DND-41 (cell line): ENCODE measurements at regions not wholly inside any gene's neighbourhood (a gene's known extent, or its start where the extent isn't known, plus 50 kb on each side); places are given as distances from the start of the nearest gene placed in this dataset.

ENCODE experiments used
- ATAC-seq: fragments of 200-7000 bp; cut with Tn5 transposase; 3 replicates; pipeline ENCODE4 v1.9.1; 2021; ENCODE audit warnings: low read depth; ENCODE audit not compliant: insufficient read depth
- DNase-seq: peaks from one replicate; pipeline ENCODE4 v3.0.0-alpha.2; 2020
- H2AFZ ChIP-seq: 2 replicates; pipeline ENCODE4 v1.6.0; 2012; ENCODE audit warnings: low read depth, low read length
- H3K27ac ChIP-seq: 2 replicates; pipeline ENCODE4 v1.5.1; 2012; ENCODE audit warnings: low read length, inconsistent platforms
- H3K27me3 ChIP-seq: fragments of 200-600 bp; sonication (generic); 2 replicates; pipeline ENCODE4 v1.6.0; 2012; ENCODE audit warnings: low read length, mild to moderate bottlenecking, inconsistent platforms; ENCODE audit not compliant: insufficient read depth, poor library complexity
- H3K36me3 ChIP-seq: 2 replicates; pipeline ENCODE4 v1.5.1; 2012; ENCODE audit warnings: low read length, inconsistent platforms; ENCODE audit not compliant: insufficient read depth
- H3K4me1 ChIP-seq: 2 replicates; pipeline ENCODE4 v1.5.1; 2012; ENCODE audit warnings: mild to moderate bottlenecking, low read length; ENCODE audit not compliant: insufficient read depth
- H3K4me2 ChIP-seq: 2 replicates; pipeline ENCODE4 v1.6.0; 2012; ENCODE audit warnings: mild to moderate bottlenecking, moderate library complexity, low read length, inconsistent platforms; ENCODE audit not compliant: insufficient read depth
- H3K4me3 ChIP-seq, 2 experiments: fragments of 200-600 bp in 1 of 2; shearing (Covaris generic) in 1 of 2; 2 replicates each; pipeline ENCODE4 v1.5.1; 2012 to 2016; ENCODE audit warnings: inconsistent platforms in 2 of 2, low read length in 2 of 2, mild to moderate bottlenecking in 2 of 2, low read depth in 1 of 2, moderate library complexity in 1 of 2
- H3K79me2 ChIP-seq: 2 replicates; pipeline ENCODE4 v1.6.0; 2012; ENCODE audit warnings: low read length, inconsistent platforms; ENCODE audit not compliant: insufficient read depth
- H3K9ac ChIP-seq: 2 replicates; pipeline ENCODE4 v1.6.0; 2012; ENCODE audit warnings: low read depth, mild to moderate bottlenecking, inconsistent platforms, low read length, moderate library complexity
- H3K9me3 ChIP-seq: 2 replicates; pipeline ENCODE4 v1.5.1; 2012; ENCODE audit warnings: low read length, moderate library complexity, mild to moderate bottlenecking, inconsistent platforms; ENCODE audit not compliant: insufficient read depth, severe bottlenecking
- H4K20me1 ChIP-seq: 2 replicates; pipeline ENCODE4 v1.6.0; 2012; ENCODE audit warnings: low read length; ENCODE audit not compliant: insufficient read depth
- EZH2 ChIP-seq: IDR thresholded peaks from 3 replicates; pipeline ENCODE4 v1.6.1; 2012; ENCODE audit warnings: borderline replicate concordance, low read depth, mild to moderate bottlenecking, moderate library complexity, low read length, inconsistent platforms; ENCODE audit not compliant: severe bottlenecking
- TF ChIP-seq, protein P1 (sequence below): IDR thresholded peaks from 2 replicates; pipeline ENCODE4 v1.5.1; 2012; ENCODE audit warnings: borderline replicate concordance, low read length, moderate library complexity, mild to moderate bottlenecking; ENCODE audit not compliant: poor library complexity, severe bottlenecking; ENCODE audit errors: extremely low read depth

DNA sequence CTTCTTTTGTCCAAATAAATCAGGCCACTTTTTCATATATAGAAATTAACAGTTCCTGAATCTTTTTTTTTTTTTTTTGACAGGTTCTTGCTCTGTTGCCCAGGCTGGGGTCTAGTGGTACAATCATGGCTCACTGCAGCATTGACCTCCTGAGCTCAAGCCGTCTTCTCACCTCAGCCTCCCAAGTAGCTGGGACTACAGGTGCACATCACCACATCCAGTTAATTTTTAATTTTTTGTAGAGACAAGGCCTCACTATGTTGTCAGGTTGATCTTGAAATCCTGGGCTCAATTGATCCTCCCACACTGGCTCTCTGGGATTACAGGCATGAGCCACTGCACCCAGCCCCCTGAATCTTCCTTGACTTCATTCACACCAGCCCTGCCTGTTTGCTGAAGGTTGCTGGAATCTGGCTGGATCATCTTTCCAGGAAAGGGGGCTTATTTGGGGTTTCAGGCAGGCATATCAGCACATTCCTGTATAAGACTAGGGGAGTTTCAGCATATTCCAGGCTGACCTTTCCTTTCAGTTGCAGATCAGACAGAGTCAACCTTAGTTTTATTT is 78.2 kb upstream of the ARHGAP29 start:
- Histone ChIP-seq H3K4me2 (no peak overlapping the region), H3K36me3 (no peaks in the 10 kb centered on the region), H3K79me2 (no peaks in the 10 kb centered on the region), H3K4me1 (no peaks in the 10 kb centered on the region), H3K9ac (no peak overlapping the region), H3K4me3 (no peak overlapping the region), H3K27me3 (no peaks in the 10 kb centered on the region), H3K9me3 (no peaks in the 10 kb centered on the region), H3K27ac (no peak overlapping the region), H4K20me1 (no peaks in the 10 kb centered on the region), H2AFZ (no peak overlapping the region)
- ATAC-seq (no peak), DNase-seq (no peak)
- TF ChIP-seq, protein P1, sequence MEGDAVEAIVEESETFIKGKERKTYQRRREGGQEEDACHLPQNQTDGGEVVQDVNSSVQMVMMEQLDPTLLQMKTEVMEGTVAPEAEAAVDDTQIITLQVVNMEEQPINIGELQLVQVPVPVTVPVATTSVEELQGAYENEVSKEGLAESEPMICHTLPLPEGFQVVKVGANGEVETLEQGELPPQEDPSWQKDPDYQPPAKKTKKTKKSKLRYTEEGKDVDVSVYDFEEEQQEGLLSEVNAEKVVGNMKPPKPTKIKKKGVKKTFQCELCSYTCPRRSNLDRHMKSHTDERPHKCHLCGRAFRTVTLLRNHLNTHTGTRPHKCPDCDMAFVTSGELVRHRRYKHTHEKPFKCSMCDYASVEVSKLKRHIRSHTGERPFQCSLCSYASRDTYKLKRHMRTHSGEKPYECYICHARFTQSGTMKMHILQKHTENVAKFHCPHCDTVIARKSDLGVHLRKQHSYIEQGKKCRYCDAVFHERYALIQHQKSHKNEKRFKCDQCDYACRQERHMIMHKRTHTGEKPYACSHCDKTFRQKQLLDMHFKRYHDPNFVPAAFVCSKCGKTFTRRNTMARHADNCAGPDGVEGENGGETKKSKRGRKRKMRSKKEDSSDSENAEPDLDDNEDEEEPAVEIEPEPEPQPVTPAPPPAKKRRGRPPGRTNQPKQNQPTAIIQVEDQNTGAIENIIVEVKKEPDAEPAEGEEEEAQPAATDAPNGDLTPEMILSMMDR = no peak
- no peak for TF ChIP-seq EZH2

DNA sequence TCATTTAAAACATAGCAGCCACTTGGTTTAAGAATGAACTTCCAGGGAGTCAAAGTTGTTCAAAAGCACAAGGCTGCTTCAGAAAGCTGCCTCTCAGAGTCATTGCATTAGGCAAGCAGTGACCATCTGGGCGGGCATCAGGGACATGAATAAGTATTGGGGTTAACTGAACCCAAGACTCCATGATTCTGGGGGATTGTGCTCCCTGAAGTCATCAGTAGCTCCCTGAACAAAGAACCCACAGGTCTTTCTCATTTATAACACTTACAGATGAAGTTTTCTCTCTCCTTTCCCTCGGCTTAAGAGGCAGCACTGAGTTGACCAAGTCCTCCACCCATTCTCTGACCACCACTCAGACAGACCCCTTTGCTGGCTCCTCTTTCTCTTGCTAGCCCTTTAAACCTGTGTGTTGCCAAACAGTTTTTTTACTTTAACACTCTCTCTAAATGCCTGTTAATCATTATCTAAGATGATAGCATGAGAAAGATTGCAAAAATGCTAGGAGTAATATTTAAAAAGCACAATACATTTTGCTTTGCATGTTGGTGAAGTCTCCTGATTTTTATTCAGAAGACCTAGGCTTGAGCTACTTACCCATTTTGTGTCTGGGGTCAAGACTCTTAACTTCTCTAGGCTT is 77.0 kb upstream of the ARHGAP29 start:
- Histone ChIP-seq H3K9ac (no peak overlapping the region), H3K9me3 (no peaks in the 10 kb centered on the region), H3K4me2 (no peak overlapping the region), H2AFZ (no peak overlapping the region), H4K20me1 (no peaks in the 10 kb centered on the region), H3K4me1 (no peaks in the 10 kb centered on the region), H3K27me3 (no peaks in the 10 kb centered on the region), H3K79me2 (no peaks in the 10 kb centered on the region), H3K27ac (no peak overlapping the region), H3K36me3 (no peaks in the 10 kb centered on the region), H3K4me3 (no peak overlapping the region)
- ATAC-seq (no peak), DNase-seq (no peak)
- no peak for TF ChIP-seq EZH2
- TF ChIP-seq, protein P1 = no peak

DNA sequence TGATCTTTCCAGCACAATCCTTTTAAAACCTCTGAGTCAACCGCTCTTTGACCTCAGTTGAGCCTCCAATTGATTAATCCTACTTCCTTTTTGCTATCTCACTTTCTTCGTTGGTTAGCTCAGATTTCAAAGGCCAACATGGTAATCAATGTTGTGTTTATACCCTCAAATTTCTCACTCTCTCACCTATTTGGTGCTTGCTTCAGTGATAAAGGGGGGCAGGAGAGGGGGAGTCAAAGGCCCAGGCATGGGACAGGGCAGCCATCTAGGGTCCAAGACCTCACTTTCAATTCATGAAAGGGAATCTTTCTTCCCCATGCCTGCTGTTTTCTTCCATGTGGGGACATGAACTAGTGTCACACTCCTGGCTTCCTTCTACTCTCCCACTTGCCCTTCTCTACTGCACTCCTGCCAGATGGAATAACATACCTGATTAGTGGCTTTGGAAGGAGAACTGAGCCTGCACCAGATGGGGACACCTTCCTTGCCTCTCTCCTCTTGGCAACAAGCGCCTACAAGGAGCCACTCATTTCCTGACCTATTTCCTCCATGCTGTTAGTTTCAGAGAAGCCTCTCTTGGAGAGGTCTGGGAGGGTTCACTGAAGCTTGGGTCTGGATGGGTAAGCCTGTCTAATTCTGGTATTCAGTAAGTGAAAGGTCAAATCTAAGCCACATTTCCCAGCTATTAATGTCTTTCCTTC is 73.3 kb upstream of the ARHGAP29 start:
- Histone ChIP-seq H2AFZ (no peak overlapping the region; the same call in 1 of the 2 replicates), H3K27me3 (no peaks in the 10 kb centered on the region), H3K36me3 (no peaks in the 10 kb centered on the region), H3K4me3 (no peak overlapping the region), H3K27ac (no peak overlapping the region), H3K79me2 (no peaks in the 10 kb centered on the region), H3K9ac (no peak overlapping the region), H3K9me3 (no peaks in the 10 kb centered on the region), H3K4me1 (no peaks in the 10 kb centered on the region), H4K20me1 (no peaks in the 10 kb centered on the region), H3K4me2 (no peak overlapping the region)
- no peak for ATAC-seq
- no peak for TF ChIP-seq EZH2
- TF ChIP-seq, protein P1 = no peak
- DNase-seq = no peak
